HG02884 (cell line): ENCODE measurements at regions not wholly inside any gene's neighbourhood (a gene's known extent, or its start where the extent isn't known, plus 50 kb on each side); places are given as distances from the start of the nearest gene placed in this dataset.

ENCODE experiments used
- ATAC-seq: cut with Tn5 transposase; IDR thresholded peaks from one replicate; pipeline ENCODE4 v1.9.1; 2021; ENCODE audit warnings: mild to moderate bottlenecking, moderate library complexity; ENCODE audit not compliant: unreplicated experiment

DNA sequence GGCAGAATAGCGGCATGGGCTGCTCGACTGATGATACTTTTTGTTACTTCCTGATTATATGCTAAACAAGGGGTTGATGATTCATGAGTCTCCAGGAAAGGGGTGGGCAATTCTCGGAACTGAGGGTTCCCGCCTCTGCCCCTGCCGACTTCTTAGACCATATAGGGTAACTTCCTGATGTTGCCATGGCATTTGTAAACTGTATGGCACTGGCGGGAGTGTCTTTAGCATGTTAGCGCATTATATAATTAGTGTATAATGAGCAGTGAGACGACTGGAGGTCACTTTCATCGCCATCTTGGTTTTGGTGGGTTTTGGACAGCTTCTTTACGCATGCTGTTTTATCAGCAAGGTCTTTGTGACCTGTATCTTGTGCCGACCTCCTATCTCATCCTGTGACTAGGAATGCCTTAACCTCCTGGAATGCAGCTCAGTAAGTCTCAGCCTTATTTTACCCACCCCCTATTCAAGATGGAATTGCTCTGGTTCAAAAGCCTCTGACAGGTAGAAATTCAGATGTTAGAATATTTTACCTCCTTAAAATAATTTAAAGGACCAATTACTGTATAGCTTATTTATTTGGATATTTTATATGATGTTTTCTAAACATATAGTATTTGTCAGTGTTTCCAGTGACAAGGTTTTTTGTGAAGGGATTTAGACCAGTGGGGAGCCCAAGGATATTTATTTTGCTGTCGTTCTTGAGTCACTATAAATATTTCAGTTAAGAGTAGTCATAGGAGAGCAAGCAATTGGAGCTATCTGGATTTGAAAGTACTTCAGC, 90.1 kb upstream of the PIK3CG start:
- ATAC-seq, result no peak

DNA sequence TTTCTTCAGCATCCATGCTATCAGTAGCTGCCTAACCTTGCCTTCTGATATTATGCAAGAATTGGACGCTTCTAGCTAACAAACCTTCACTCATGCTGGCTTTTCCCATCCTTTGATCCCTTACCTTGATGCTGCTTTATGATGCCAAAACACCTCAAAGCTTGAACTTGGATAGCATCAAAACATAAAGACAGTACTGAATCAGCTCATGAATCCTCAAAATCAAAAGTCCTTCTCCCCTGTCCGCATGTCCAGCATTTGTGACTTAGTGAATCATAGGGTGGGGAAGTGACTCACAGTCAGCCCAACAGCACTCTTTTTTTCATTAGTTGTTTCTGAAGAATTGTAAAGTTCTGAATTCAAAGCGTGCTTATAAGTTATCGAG, 89.5 kb upstream of the PIK3CG start:
- no peak for ATAC-seq

DNA sequence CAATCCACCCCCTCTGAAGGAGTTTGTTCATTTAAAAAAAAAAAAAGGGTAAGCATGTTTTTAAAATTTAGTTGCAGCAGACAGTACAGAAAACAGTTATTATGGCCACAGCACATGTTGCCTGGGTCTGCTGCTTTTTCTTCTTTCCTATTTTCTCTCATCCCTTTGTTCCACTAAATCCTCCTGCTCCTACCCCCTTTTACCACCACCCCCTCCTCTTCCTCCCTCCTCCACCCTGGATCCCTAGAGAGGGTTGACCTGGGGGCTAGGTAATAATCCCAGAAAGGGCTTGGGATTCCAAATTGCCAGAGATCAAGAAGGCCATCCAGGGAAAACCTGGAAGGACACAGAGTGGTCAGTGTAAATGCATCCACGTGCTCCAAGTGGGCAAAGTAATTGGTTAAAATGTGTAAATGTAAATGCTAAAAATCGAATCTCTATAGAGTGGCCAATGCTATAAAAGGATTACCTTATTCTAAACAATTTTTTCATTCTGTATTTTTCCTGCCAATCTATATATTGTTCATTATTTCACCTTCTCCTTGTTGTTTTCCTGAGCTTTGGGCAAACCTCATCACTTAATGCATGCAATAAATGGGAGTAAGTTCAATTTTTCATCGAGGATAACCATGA, 89.0 kb upstream of the PIK3CG start:
- ATAC-seq, result no peak

DNA sequence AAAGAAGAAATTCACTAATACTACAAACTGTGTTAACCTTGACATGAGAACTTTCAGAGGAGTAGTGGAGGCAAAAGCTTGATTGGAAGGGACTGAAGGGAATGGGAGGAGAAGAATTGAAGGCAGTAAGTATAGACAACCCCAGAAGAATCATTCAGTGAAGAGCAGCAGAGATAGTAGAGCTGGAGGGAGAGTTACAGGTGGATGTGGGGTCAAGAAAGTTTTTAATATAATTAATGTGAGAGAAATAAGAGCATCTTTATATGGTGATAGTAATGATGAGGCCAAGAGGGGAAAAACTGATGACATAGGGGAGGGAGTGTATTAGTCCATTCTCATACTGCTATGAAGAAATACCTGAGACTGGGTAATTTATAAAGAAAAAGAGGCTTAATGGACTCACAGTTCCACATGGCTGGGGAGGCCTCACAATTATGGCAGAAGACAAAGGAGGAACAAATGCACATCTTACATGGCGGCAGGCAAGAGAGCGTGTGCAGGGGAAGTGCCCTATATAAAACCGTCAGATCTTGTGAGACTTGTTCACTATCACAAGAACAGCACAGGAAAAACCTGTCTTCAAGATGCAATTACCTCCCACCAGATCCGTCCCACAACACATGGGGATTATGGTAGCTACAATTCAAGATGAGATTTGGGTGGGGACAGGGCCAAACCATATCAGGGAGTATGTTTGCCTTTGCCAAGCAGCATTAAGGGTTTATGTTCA, 88.3 kb upstream of the PIK3CG start:
- ATAC-seq, result no peak

DNA sequence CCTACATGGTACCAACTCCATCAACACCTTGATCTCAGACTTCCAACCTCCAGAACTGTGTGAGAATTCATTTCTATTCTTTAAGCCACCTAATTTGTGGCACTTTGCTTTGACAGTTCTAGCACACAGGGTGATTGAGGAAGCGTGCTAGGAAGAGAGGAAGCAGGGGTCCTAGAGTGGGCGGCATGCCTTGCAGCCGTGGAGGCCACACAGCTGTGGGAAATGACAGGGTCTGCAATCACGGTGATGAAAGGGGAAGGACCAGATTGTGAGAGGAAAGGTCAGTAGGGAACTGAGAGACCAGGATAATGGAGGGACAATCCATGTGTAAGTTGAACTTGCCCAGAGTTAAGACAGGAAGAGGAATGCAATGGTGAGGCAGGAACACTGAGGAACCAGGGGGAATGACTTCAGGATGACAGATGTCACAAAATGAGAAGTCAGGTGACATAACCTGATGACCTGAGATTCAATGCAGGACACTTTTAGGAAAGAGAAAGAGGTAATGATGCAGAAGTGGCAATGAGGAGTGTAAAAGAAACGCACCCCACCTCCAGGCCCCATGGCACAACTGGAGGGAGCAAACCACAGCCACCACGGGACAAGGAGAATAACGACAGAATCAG, 87.3 kb upstream of the PIK3CG start:
- no peak for ATAC-seq

DNA sequence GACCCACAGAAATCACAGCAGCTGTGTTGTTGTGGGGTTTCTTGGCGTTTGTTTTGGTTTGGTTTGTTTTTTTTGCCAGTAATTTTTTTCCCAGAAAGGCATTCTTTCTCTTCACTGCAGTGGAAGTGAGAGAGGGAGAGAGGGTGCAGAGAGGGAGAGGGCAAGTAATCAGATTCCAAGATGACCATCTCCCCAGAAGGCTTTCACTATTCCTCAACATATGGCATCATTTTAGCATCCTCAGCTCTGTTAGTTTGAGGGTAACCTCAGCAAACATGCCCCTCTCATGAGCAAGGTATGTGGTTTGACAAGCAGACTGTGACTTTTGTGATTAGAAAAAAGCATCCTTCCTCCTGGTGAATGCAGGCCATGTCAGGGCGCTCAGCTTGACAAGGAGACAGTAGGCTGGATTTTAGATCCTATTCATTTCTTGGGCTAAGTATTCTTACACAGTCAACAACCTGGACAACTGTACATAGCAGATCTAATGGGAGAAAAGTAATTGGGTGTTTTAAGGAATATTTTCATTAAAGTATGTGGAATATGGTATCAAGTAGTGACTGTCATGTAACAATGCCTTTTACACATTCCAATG, 86.3 kb upstream of the PIK3CG start:
- no peak for ATAC-seq

DNA sequence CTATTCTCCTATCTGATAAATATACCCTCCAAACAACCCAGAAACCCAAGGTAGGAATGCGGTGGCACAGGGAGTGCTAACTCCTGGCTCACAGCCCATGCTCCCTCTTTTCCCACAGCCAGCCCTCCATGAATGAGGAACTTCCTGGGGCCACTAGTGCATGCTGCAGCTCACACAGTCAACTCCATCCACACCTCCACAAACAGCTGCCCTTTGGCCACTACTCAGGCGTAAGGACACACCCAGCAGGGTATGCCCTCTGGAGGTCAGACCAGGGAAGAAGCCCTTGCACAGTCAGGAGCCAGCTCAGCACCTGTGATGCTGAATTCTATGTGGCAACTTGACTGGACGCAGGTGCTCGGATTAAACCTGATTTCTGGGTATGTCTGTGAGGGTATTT, 85.2 kb upstream of the PIK3CG start:
- no peak for ATAC-seq

DNA sequence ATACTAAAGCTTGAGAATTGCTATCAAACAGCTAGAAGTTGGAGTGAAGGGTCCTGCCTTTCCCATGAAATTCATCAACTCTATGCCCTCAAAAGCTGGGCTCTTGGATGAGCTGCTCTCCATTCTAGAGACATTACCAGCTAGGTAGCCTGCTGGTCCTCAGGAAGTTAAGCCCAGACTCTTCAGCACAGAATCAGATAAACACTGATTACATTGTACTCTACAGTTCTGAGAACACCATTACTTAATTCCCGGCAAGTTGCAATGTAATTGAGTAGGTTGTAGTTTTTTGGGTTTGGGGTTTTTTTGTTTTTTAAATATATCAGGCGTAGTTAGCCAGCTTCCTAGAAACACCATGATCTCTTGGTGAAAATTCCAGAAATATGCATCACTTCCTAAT, 84.1 kb upstream of the PIK3CG start:
- no peak for ATAC-seq

DNA sequence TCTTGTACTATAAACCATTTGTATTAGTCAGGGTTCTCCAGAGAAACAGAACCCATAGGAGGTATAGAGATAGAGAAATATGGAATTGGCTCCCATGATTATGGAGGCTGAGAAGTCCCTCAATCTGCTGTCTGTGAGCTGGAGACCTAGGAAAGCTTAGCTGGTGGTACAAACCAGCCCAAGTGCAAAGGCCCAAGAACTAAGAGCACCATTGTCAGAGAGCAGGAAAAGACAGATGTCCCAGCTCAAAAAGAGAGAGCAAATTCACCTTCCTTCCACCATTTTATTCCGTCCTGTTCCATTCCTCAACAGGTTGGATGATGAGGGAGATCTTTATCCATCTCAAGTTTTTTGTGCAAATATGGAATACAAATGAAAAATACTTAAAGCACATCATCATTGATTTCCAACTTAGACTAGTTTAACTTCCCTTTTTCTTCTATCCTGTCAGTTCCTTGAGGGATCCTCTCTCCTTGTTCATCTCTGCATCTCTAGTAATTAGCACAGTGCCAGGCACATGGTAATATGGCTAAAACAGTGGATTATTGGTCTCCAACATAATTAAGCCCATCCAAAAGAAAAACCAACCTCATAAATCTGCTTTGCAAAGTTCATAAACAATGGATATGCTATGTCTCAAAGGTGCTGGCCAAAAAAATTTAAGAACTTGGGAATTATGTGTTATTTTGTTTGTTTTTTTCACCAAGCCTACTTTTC, 83.1 kb upstream of the PIK3CG start:
- ATAC-seq, result no peak

DNA sequence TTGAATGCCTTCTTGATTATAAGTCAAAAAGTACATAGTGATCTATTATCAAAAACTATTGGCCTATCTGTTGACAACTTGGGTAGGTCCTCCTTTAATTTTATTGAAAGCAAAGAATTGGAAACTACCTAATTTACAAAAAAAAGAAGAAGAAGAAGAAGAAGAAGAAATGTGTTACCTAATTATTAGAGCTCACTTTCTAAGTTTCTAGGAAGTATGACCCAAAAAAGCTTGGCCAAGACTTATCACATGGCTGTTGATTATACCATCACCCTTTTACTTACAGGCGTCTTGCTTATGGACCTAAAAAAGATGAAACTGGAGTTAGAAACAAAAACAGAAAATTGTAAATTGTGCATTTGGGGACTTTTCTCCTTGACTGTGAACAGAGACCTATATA, 81.8 kb upstream of the PIK3CG start:
- no peak for ATAC-seq

DNA sequence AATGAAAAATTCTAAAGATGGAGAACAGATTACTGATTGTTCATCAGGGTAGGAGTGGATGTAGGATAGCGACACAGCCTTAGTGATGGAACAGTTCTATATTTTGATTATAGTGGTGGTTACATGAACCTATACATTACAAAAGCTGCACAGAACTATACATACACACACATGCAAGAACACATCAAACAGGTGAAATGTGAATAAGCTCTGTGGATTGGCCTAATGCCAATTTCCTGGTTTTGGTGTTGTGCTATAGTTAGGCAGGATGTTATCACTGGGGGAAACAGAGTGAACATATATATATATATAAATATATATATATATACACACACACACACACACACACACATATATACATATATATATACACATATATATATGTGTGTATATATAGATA, 76.4 kb upstream of the PIK3CG start:
- no peak for ATAC-seq

DNA sequence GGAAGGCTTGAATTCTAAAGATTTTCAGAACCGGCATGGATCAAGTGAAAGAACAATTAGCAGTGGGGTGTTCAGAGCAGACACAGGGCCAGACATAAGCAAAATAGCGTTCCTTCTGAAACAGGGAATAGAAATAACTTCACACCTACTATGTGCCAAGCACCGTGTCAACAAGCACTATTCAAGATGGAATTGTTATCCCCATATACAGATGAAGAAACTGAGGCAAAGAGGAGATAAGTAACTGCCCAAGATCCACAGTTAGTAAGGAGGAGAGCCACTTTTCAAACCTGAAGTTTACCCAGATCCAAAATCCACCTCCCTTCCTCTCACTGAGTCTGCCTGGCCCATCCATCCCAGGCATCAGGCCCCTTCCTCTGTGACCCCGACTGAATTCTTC, 73.6 kb upstream of the PIK3CG start:
- no peak for ATAC-seq

DNA sequence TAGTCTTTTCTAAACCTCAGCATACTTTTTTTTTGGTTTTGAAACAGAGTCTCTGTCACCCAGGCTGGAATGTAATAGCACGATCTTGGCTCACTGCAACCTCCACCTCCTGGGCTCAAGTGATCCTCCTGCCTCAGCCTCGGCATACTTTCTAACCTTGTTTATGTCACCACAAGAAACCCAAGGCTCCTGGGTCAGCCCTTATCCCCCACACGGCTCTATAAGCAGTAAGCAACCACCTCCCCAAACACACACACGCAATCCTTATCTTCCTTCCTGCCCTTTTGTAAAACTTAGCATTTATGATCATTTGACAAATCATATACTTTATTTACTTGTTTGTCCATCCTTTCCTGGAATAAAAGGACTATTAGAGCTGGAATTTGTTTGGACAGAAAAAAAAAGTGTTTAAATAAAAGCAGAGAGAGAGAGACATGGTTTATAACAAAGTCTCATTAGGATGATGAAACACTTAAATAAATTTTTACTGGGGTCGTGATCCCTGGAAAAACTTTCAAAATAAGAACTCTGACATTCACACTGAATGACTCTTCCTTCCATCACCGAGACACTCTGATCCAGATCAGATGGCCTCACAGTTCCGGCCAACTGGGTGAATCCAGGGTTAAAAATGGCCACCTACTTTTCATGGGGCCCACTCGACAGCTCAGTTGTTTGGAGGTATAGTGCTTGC, 72.7 kb upstream of the PIK3CG start:
- ATAC-seq, result no peak

DNA sequence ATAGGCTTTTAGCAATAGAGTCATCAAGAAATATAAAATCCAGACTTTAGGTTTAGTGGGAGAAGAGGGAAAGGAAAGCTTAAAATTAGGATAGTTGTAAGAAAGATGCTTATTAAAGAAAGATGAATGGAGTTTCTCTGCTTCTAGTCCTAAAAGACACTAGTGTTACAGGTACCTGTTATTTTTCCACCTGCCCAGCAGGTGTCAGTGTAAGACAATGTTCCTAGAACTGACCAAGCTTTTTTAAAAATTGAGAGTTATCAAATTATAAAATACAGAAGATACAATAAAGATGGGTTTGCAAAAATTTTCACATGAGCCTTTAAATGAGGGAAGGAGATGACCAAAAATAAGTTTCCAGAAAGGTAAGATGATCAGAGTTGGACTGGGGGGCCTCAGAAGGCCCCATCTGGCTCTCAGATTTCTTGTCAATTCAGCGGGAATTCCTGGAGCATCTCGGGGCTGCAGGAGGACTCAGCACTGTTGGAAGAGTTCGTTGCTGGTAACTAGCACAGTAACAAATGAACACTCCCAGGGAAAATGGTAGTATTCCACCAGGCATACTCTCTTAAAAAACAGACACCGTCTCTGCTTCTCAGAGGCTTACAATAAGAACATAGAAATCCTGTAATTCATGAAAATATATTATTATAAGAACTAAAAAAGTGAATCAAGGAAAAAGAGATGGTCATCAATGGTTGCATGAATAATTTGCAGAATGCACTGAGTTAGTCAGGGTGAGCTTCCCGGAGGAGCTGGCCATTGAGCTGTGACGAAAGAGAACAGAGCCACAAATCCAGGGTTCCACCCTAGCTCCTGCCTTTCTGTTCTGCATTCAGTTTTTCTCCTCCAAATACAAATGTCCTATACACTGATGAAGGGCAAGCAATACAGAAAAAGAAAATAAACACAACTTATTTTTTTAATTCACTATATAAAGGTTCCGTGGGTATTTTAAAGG, 71.8 kb upstream of the PIK3CG start:
- no peak for ATAC-seq

DNA sequence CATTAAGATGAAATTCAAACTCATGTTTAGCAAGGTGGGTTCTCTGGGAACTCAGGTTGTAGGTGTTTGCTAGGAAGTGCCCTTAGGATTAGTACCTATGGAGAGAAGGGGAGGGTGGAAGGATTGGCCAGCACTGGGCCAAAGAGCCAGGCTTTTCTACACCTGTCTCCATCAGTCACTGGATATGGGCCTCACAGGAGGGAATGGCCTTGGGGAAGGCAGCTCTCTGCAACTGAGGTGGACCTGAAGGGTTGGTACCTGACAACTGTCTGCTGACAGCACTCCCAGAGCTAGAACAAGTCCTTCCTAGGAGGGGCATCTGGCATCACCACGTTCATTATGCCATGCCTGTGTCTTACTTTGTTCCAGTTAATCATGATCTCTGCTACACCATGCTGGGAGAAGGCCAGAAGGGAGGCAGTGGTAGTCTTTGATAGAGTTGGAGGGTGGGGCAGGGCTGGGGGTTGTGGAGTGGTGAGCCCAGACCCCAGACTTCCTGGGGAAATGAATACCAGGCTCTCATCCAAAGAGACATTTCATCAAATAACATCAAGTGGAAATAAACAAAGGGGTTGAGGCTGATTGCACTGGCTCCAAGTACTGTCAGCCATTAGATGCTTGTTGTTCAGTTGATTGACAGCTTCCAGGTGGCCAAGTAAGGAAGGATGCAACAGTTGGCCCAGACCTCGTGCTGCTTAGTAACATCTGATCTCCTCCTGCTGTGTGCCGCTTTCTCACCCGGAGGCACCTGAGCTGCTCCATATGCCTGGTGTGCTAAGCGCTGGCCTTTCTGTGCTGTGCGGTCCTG, 70.6 kb upstream of the PIK3CG start:
- ATAC-seq, result no peak

DNA sequence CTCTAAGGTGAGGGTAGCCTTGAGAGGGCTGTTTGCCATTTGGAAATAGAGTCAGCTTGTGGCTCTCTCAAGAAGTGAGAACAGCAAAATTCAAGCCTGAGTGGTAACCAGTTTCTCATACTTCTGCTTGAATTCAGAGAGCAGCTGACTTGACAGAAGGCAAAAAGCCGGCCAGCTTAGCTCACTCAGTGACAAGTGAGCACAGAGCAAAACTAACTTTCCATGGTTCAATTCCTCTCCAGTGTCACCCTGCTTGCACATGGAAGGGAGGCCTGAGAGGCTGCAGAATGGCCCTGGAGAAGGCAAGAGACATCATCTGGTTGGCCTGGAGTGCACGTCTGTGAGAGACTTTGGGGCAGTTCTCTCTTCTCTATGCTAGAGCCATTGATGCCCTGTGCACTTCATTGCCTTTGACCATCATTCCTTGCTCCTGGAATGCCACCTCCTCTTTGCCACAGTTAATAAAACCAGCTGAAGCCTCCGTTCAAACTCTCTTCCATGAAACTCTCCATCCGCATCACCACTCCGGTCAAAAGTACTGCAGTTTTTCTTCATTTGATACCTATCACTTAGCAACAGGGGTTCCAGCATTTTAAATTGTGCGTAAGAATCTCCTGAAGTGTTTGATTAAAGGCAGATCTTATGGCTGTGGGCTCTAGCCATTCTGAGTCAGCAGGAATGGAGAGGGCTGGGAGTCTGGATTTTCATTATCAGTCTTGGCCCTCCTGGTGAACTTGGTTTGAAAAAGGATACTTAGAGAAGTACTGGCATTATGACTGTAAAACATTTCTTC, 69.8 kb upstream of the PIK3CG start:
- no peak for ATAC-seq

DNA sequence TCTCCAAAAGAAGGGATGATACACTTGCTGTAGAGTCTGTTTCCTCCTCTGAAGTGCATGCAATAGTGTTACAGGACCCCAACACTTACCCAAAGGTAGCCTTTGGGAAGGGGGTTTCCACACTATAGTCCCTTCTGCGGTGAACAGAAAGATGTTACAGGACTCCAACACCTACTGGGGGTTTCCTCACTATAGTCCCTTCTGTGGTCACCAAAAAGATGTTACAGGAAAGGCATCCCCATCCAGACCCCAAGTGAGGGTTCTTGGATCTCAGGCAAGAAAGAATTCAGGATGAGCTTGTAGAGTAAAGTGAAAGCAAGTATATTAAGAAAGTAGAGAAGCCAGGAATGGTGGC, 69.2 kb upstream of the PIK3CG start:
- ATAC-seq, result no peak
